ENCODE measurements at regions not wholly inside any gene's neighbourhood (a gene's known extent, or its start where the extent isn't known, plus 50 kb on each side); places are given as distances from the start of the nearest gene placed in this dataset.

DNA sequence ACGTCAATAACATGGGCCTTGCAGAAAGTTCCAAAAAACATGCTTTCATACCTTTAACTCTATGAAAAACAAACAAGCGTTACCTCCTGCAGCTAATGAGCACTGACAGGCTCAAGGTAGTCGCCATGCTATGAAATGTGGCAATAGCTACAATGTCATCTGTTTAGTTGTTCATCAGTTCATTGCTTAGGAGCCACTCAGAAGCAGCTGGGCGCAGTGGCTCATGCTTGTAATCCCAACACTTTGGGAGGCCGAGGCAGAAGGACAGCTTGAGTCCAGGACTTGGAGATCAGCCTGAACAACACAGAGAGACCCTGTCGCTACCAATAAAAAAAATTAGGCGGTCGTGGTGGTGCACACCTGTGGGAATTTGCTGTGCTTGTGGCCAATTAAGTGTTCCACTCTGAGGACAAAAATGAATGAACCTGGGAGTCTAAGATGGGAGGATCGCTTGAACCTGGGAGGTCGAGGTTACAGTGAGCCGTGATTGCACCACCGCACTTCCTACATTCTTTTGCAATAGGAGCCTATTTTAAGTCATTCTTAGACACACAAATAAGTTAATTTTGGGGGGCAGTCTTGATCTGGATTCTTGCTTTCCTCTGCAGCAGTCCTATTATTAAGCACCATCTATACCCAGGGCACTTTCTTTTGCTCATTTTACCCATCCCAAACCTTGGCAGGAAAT lies 276.2 kb upstream of the KLF14 start (continued):
- TF ChIP-seq, protein P1, sequence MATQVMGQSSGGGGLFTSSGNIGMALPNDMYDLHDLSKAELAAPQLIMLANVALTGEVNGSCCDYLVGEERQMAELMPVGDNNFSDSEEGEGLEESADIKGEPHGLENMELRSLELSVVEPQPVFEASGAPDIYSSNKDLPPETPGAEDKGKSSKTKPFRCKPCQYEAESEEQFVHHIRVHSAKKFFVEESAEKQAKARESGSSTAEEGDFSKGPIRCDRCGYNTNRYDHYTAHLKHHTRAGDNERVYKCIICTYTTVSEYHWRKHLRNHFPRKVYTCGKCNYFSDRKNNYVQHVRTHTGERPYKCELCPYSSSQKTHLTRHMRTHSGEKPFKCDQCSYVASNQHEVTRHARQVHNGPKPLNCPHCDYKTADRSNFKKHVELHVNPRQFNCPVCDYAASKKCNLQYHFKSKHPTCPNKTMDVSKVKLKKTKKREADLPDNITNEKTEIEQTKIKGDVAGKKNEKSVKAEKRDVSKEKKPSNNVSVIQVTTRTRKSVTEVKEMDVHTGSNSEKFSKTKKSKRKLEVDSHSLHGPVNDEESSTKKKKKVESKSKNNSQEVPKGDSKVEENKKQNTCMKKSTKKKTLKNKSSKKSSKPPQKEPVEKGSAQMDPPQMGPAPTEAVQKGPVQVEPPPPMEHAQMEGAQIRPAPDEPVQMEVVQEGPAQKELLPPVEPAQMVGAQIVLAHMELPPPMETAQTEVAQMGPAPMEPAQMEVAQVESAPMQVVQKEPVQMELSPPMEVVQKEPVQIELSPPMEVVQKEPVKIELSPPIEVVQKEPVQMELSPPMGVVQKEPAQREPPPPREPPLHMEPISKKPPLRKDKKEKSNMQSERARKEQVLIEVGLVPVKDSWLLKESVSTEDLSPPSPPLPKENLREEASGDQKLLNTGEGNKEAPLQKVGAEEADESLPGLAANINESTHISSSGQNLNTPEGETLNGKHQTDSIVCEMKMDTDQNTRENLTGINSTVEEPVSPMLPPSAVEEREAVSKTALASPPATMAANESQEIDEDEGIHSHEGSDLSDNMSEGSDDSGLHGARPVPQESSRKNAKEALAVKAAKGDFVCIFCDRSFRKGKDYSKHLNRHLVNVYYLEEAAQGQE (IDR thresholded peaks at IDR 0.05; ENCODE audit: low read depth) = no peak
- TF ChIP-seq FOSL1 (IDR thresholded peaks at IDR 0.05; ENCODE audit: low read depth) = no peak
- TF ChIP-seq SRF (IDR thresholded peaks at IDR 0.05; ENCODE audit: low read depth) = no peak
- no peak for TF ChIP-seq CBX3 (IDR thresholded peaks at IDR 0.05; ENCODE audit: low read depth)

DNA sequence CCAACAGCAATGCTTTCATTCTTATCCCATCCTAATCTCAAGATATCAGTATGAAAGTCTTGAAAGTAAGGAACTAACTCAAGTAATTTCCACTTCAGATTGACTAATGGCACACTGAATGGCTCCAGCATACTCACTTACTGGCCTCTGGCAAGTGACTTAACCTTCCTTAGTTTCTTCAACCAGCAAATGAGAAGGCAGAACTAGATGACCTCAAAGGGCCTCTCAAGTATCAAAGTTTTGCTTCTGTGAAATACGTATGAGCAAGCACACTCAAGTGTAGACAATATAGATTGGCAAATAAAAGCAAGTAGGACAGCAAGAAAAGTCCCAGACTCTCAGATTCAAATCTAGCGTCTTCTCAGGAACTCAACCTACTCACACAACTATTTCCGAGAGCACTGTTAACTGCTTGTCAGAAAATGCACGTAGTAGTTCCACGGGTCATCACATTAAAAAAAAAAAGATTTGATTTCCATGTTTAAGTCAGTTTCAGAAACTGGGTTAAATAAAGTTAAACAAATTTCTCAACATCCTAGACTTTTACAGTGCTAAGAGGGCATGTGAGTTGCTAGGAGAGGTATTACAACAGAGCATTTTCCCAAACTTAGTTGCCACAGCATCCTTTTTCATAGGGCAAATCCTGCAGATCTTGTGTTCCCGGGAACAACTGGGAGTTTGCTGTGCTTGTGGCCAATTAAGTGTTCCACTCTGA lies 276.9 kb upstream of the KLF14 start:
- Histone ChIP-seq H2AFZ (ENCODE audit: low read depth, low read length, poor library complexity, severe bottlenecking) (no peak overlapping the region), H3K27ac (ENCODE audit: low read depth, low read length) (peak overlapping the region; percentile 96), H4K20me1 (ENCODE audit: insufficient read depth) (no peaks in the 10 kb centered on the region), H3K4me1 (ENCODE audit: control insufficient read depth in 1 of 2, insufficient read depth in 2 of 2, low read length in 2 of 2) (peaks cover 96 to 99% of the 10 kb centered on the region in 2 experiments), H3K4me3 (replicated peaks in 1 of 2; ENCODE audit: low read depth in 1 of 2, low read length in 2 of 2) (no peak overlapping the region), H3K27me3 (ENCODE audit: insufficient read depth, low read length) (no peaks in the 10 kb centered on the region), H3K9ac (ENCODE audit: low read length) (peak overlapping the region; percentile 73), H3K9me2 (ENCODE audit: insufficient read depth) (no peaks in the 10 kb centered on the region), H3K4me2 (ENCODE audit: low read length) (peak overlapping the region; percentile 67), H3K36me3 (ENCODE audit: control insufficient read depth in 1 of 2, insufficient read depth in 2 of 2, low read length in 2 of 2) (no peaks in the 10 kb centered on the region), H3K9me3 (ENCODE audit: control insufficient read depth in 1 of 2, insufficient read depth in 1 of 2, low read depth in 1 of 2, low read length in 2 of 2) (no peaks in the 10 kb centered on the region), H3K79me2 (ENCODE audit: insufficient read depth, low read length) (peaks cover 93% of the 10 kb centered on the region)
- CTCF ChIA-PET = no interaction called here
- RAD21 ChIA-PET (ENCODE audit: low non-redundant PET in 1 of 2, low total read pairs in 2 of 2, uncharacterized antibody in 2 of 2, unreplicated experiment in 2 of 2) = no interaction called here
- BruUV-seq (replicated peaks) = no TSS peak
- intact Hi-C loops (cut with micrococcal nuclease) = no loop called here
- TF ChIP-seq SP1 (IDR thresholded peaks at IDR 0.05; ENCODE audit: low read depth) = no peak
- peak; percentile 31; the same call in 1 of the 2 replicates for TF ChIP-seq POLR2AphosphoS5 (IDR thresholded peaks at IDR 0.05; ENCODE audit: low read depth, low read length)
- peak; percentile 61 for TF ChIP-seq TCF7L2 (IDR thresholded peaks at IDR 0.05; ENCODE audit: borderline replicate concordance, extremely low read depth, insufficient read depth, insufficient read length)
- DNase-seq (ENCODE audit: low read depth, low spot score) (no peak), ATAC-seq (no peak)
- POLR2A ChIA-PET = interaction anchor here (0.7 to 1.0 kb wide), 2 partner anchors 14 to 117 kb away, joined by 3 to 4 read pairs; no protein-coding TSS in a partner anchor
